H1 (cell line): ENCODE measurements at regions not wholly inside any gene's neighbourhood (a gene's known extent, or its start where the extent isn't known, plus 50 kb on each side); places are given as distances from the start of the nearest gene placed in this dataset.

Experiments used
- CTCF ChIA-PET: fragments of 300-600 bp; sonication (Branson Sonifier 250); formaldehyde crosslinking; loops from one replicate; lab custom pipeline; 2021; ENCODE audit not compliant: partially characterized antibody; lab: Charles Lee
- POLR2A ChIA-PET: fragments of 300-600 bp; sonication (Branson Sonifier 250); formaldehyde crosslinking; loops from one replicate; lab custom pipeline; 2021; ENCODE audit warnings: inconsistent platforms; ENCODE audit not compliant: partially characterized antibody; lab: Charles Lee
- DNase-seq, 2 experiments: peaks; one replicate each; pipeline versions ENCODE4 v3.0.0 to v3.0.0-alpha.2; 2010 to 2022; ENCODE audit warnings: low spot score in 2 of 2, low read depth in 1 of 2, mixed read lengths in 1 of 2
- FAIRE-seq: peaks from 2 replicates; lab custom pipeline; 2011; peaks lifted over from hg19 to GRCh38; lab: Jason Lieb, UNC
- H2AFZ ChIP-seq: 2 replicates; pipeline ENCODE4 v1.8.1; 2012; ENCODE audit warnings: low read length, inconsistent platforms
- H2AK5ac ChIP-seq: 2 replicates; pipeline ENCODE4 v1.6.1; 2013; ENCODE audit warnings: low read depth, low read length
- H2BK120ac ChIP-seq: replicated peaks from 2 replicates; pipeline ENCODE3; 2013; ENCODE audit warnings: low read depth, low read length, inconsistent platforms
- H2BK12ac ChIP-seq: 2 replicates; pipeline ENCODE4 v1.6.1; 2013; ENCODE audit warnings: low read depth, low read length
- H2BK15ac ChIP-seq: 2 replicates; pipeline ENCODE4 v1.6.1; 2013; ENCODE audit warnings: low read length
- H2BK20ac ChIP-seq: 2 replicates; pipeline ENCODE4 v1.6.1; 2013; ENCODE audit warnings: low read length
- H2BK5ac ChIP-seq: 2 replicates; pipeline ENCODE4 v1.6.1; 2013; ENCODE audit warnings: low read depth, low read length
- H3K14ac ChIP-seq: 2 replicates; pipeline ENCODE4 v1.6.1; 2013; ENCODE audit warnings: inconsistent platforms; ENCODE audit not compliant: insufficient read length
- H3K18ac ChIP-seq: 2 replicates; pipeline ENCODE4 v1.6.1; 2013; ENCODE audit warnings: low read length; ENCODE audit errors: extremely low read depth
- H3K23ac ChIP-seq: 2 replicates; pipeline ENCODE4 v1.6.1; 2013; ENCODE audit warnings: inconsistent platforms; ENCODE audit not compliant: insufficient read length
- H3K23me2 ChIP-seq: 2 replicates; pipeline ENCODE4 v1.6.1; 2013; ENCODE audit warnings: low read depth, low read length
- H3K27ac ChIP-seq: 2 replicates; pipeline ENCODE4 v1.6.1; 2011; ENCODE audit warnings: low read depth, low read length, inconsistent platforms
- H3K27me3 ChIP-seq, 4 experiments: replicated peaks in 1 of 4; 1 replicate in 1 of 4; 2 replicates in 3 of 4; pipeline versions ENCODE4 v1.6.1 to v1.8.1; 2011 to 2013; ENCODE audit warnings: low read length in 3 of 4, mild to moderate bottlenecking in 3 of 4, inconsistent platforms in 2 of 4, mixed read lengths in 2 of 4, moderate library complexity in 1 of 4; ENCODE audit not compliant: control insufficient read depth in 3 of 4, insufficient read depth in 3 of 4; ENCODE audit errors: extremely low read depth in 1 of 4
- H3K36me3 ChIP-seq, 4 experiments: 2 replicates each; pipeline versions ENCODE4 v1.6.1 to v1.8.1; 2011 to 2013; ENCODE audit warnings: mild to moderate bottlenecking in 4 of 4, low read length in 3 of 4, moderate library complexity in 2 of 4, control low read depth in 1 of 4, inconsistent platforms in 1 of 4; ENCODE audit not compliant: insufficient read depth in 4 of 4, control insufficient read depth in 2 of 4
- H3K4ac ChIP-seq: replicated peaks from 2 replicates; pipeline ENCODE3; 2013; ENCODE audit warnings: low read length, low read depth, mixed read lengths, inconsistent platforms; ENCODE audit not compliant: insufficient read length
- H3K4me1 ChIP-seq, 4 experiments: replicated peaks in 1 of 4; 1 replicate in 1 of 4; 2 replicates in 3 of 4; pipeline versions ENCODE4 v1.6.1 to v1.8.1; 2011 to 2013; ENCODE audit warnings: low read length in 3 of 4, inconsistent platforms in 2 of 4, mixed read lengths in 1 of 4; ENCODE audit not compliant: insufficient read depth in 4 of 4, control insufficient read depth in 3 of 4
- H3K4me2 ChIP-seq, 2 experiments: 2 replicates each; pipeline versions ENCODE4 v1.6.1 to v1.8.1; 2011 to 2013; ENCODE audit warnings: low read depth in 2 of 2, low read length in 2 of 2, control low read depth in 1 of 2, inconsistent platforms in 1 of 2, mild to moderate bottlenecking in 1 of 2; ENCODE audit not compliant: insufficient read depth in 1 of 2
- H3K4me3 ChIP-seq, 4 experiments: fragments of 200-600, 300-600 bp in 1 of 4; sonication (generic), shearing (Covaris generic), sonication (Bioruptor Twin) in 1 of 4; 2 replicates each; pipeline versions ENCODE4 v1.5.1 to v1.8.1; 2011 to 2016; ENCODE audit warnings: low read length in 4 of 4, low read depth in 3 of 4, control low read depth in 2 of 4, inconsistent platforms in 2 of 4, mild to moderate bottlenecking in 2 of 4, mixed read lengths in 1 of 4, moderate library complexity in 1 of 4; ENCODE audit not compliant: insufficient read depth in 2 of 4; ENCODE audit errors: extremely low read depth in 1 of 4
- H3K56ac ChIP-seq: replicated peaks from 2 replicates; pipeline ENCODE3; 2013; ENCODE audit warnings: low read depth, mild to moderate bottlenecking, mixed read lengths, low read length, inconsistent platforms; ENCODE audit not compliant: insufficient read length
- H3K79me1 ChIP-seq: 2 replicates; pipeline ENCODE4 v1.6.1; 2013; ENCODE audit warnings: low read depth, low read length, control low read depth
- H3K79me2 ChIP-seq, 2 experiments: 2 replicates each; pipeline versions ENCODE4 v1.6.1 to v1.8.1; 2012 to 2013; ENCODE audit warnings: low read length in 2 of 2, mild to moderate bottlenecking in 2 of 2, inconsistent platforms in 1 of 2; ENCODE audit not compliant: insufficient read depth in 2 of 2, control insufficient read depth in 1 of 2
- H3K9ac ChIP-seq, 4 experiments: replicated peaks in 1 of 4; 1 replicate in 1 of 4; 2 replicates in 3 of 4; pipeline versions ENCODE4 v1.6.1 to v1.8.1; 2011 to 2013; ENCODE audit warnings: low read depth in 3 of 4, low read length in 3 of 4, control low read depth in 2 of 4, mild to moderate bottlenecking in 2 of 4, moderate library complexity in 2 of 4, inconsistent platforms in 1 of 4; ENCODE audit errors: extremely low read depth in 1 of 4
- H3K9me3 ChIP-seq, 2 experiments: 2 replicates each; pipeline versions ENCODE4 v1.6.1 to v1.8.1; 2012 to 2013; ENCODE audit warnings: mild to moderate bottlenecking in 2 of 2, moderate library complexity in 2 of 2, control low read depth in 1 of 2, inconsistent platforms in 1 of 2, low read depth in 1 of 2, low read length in 1 of 2, mixed read lengths in 1 of 2; ENCODE audit not compliant: insufficient read depth in 2 of 2
- H4K20me1 ChIP-seq, 2 experiments: replicated peaks in 1 of 2; 2 replicates each; pipeline versions ENCODE3 to v1.8.1; 2011 to 2013; ENCODE audit warnings: inconsistent platforms in 2 of 2, low read length in 2 of 2, mild to moderate bottlenecking in 1 of 2; ENCODE audit not compliant: insufficient read depth in 2 of 2, control insufficient read depth in 1 of 2
- H4K5ac ChIP-seq: 2 replicates; pipeline ENCODE4 v1.6.1; 2013; ENCODE audit warnings: low read length, low read depth, mixed read lengths, inconsistent platforms; ENCODE audit not compliant: insufficient read length
- H4K8ac ChIP-seq: 2 replicates; pipeline ENCODE4 v1.8.0; 2013; ENCODE audit warnings: mild to moderate bottlenecking, moderate library complexity, low read length, inconsistent platforms; ENCODE audit not compliant: insufficient read depth; ENCODE audit errors: extremely low read depth
- H4K91ac ChIP-seq: replicated peaks from 2 replicates; pipeline ENCODE3; 2013; ENCODE audit warnings: low read length, mixed read lengths, inconsistent platforms; ENCODE audit not compliant: insufficient read length
- BCL11A ChIP-seq, 2 experiments: IDR thresholded peaks; one replicate each; pipeline ENCODE4 v1.6.1; 2011; ENCODE audit warnings: low read depth in 2 of 2, low read length in 2 of 2, mild to moderate bottlenecking in 2 of 2
- CBX5 ChIP-seq: fragments of 300-800, 300-1000 bp; sonication (generic); IDR thresholded peaks from 2 replicates; pipeline ENCODE4 v1.7.1; 2016; ENCODE audit warnings: antibody characterized with exemption, low read length, low read depth
- CHD2 ChIP-seq: IDR thresholded peaks from 2 replicates; pipeline ENCODE4 v1.6.1; 2012; ENCODE audit warnings: low read length, improper control_type of control experiment
- CTBP2 ChIP-seq: IDR thresholded peaks from 2 replicates; pipeline ENCODE4 v1.7.0; 2011; ENCODE audit warnings: borderline replicate concordance, mild to moderate bottlenecking, moderate library complexity, mixed read lengths, low read length; ENCODE audit not compliant: insufficient read depth, insufficient read length
- GABPA ChIP-seq: IDR thresholded peaks from 2 replicates; pipeline ENCODE4 v1.6.1; 2011; ENCODE audit warnings: mild to moderate bottlenecking, low read length, moderate library complexity, borderline replicate concordance; ENCODE audit not compliant: insufficient read depth
- POLR2A ChIP-seq, 2 experiments: IDR thresholded peaks; 1 replicate in 1 of 2; 2 replicates in 1 of 2; pipeline ENCODE4 v1.6.1; 2011; ENCODE audit warnings: low read depth in 2 of 2, low read length in 2 of 2, mild to moderate bottlenecking in 2 of 2; ENCODE audit errors: control extremely low read depth in 1 of 2
- POU5F1 ChIP-seq: IDR thresholded peaks from 2 replicates; pipeline ENCODE4 v1.6.1; 2011; ENCODE audit warnings: low read depth, mild to moderate bottlenecking, low read length, moderate library complexity
- RAD21 ChIP-seq, 2 experiments: IDR thresholded peaks in 1 of 2; conservative IDR thresholded peaks in 1 of 2; 2 replicates each; pipeline ENCODE4 v1.6.1; 2011; ENCODE audit warnings: low read depth in 2 of 2, low read length in 2 of 2, improper control_type of control experiment in 1 of 2, inconsistent platforms in 1 of 2, mild to moderate bottlenecking in 1 of 2, moderate library complexity in 1 of 2
- RBBP5 ChIP-seq: IDR thresholded peaks from 2 replicates; pipeline ENCODE4 v1.7.1; 2012; ENCODE audit warnings: low read depth, mild to moderate bottlenecking, inconsistent platforms, low read length, moderate library complexity, borderline replicate concordance
- RFX5 ChIP-seq: IDR thresholded peaks from 2 replicates; pipeline ENCODE4 v1.6.1; 2011; ENCODE audit warnings: low read depth, low read length, improper control_type of control experiment, borderline replicate concordance
- SIX5 ChIP-seq: IDR thresholded peaks from 2 replicates; pipeline ENCODE4 v1.6.1; 2011; ENCODE audit warnings: mild to moderate bottlenecking, low read depth, low read length
- SP2 ChIP-seq: IDR thresholded peaks from 2 replicates; pipeline ENCODE4 v1.6.1; 2012; ENCODE audit warnings: mild to moderate bottlenecking, low read length, inconsistent platforms
- TAF1 ChIP-seq: IDR thresholded peaks from 2 replicates; pipeline ENCODE4 v1.6.1; 2011; ENCODE audit warnings: mild to moderate bottlenecking, low read depth, low read length
- TBP ChIP-seq: IDR thresholded peaks from 2 replicates; pipeline ENCODE4 v1.6.1; 2011; ENCODE audit warnings: low read depth, low read length, improper control_type of control experiment
- WGBS, 2 experiments: shearing (Covaris generic) in 1 of 2; methylation state at CpG; one replicate each; pipeline versions ENCODE4 v1.1.6 to v1.1.7; 2013 to 2015; ENCODE audit warnings: low lambda C conversion rate in 2 of 2, mixed read lengths in 2 of 2, inconsistent platforms in 1 of 2, low coverage in 1 of 2, missing lambda C conversion rate in 1 of 2; ENCODE audit not compliant: insufficient replicate concordance in 2 of 2, insufficient coverage in 1 of 2, insufficient read length in 1 of 2; ENCODE audit errors: extremely low coverage in 1 of 2, missing lambda C conversion rate in 1 of 2; 5-methylcytosine and 5-hydroxymethylcytosine counted together
- TF ChIP-seq, protein P1 (sequence below): IDR thresholded peaks from 2 replicates; pipeline ENCODE4 v1.6.1; 2011; ENCODE audit warnings: low read length, improper control_type of control experiment

DNA sequence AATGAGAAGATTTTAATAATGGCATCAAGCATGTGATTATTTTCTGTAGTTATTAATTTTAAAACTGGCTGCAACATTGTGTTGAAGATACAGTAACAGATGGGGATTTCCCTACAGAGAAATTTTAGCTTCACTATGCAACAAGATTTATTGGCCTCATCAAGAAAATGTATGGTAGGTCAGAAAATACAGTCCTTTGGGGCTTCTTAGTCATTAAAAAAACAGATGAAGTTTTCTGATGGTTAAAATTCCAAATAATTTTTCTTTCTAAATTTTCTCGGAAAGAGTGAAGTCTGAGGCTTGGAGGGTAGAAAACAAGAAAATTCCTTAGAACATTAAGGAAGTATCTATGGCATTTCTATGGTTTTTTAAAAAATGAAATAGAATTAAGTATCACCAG, 1790.8 kb upstream of the PCDH20 start:
- H4K20me1 ChIP-seq = no peaks in the 10 kb centered on the region
- no peaks in the 10 kb centered on the region for H3K9me3 ChIP-seq
- H4K5ac ChIP-seq = no peak overlapping the region
- no peak for DNase-seq
- no peak overlapping the region for H3K18ac ChIP-seq
- H3K79me1 ChIP-seq = no peaks in the 10 kb centered on the region
- H4K91ac ChIP-seq = no peak overlapping the region
- no peak overlapping the region for H3K4me3 ChIP-seq
- H3K4me1 ChIP-seq = no peaks in the 10 kb centered on the region; a peak in 1 of 7 replicates
- POLR2A ChIA-PET = no interaction called here
- no peak overlapping the region for H2AFZ ChIP-seq
- FAIRE-seq = no peak
- H3K27ac ChIP-seq = no peak overlapping the region
- 93% methylated on average over 1 of the region's 1 CpG; no CpG with 5 or more reads in 1 of the 2 experiments for WGBS, 2 experiments
- no peak overlapping the region for H2BK20ac ChIP-seq
- H3K36me3 ChIP-seq = no peaks in the 10 kb centered on the region
- H3K79me2 ChIP-seq = no peaks in the 10 kb centered on the region
- no peak overlapping the region for H3K14ac ChIP-seq
- no peak overlapping the region for H2BK120ac ChIP-seq
- no peak overlapping the region for H3K56ac ChIP-seq
- H2BK15ac ChIP-seq = no peak overlapping the region
- no peak overlapping the region for H2AK5ac ChIP-seq
- CTCF ChIA-PET = no interaction called here
- H3K23ac ChIP-seq = no peak overlapping the region
- H3K4me2 ChIP-seq = no peak overlapping the region
- H3K27me3 ChIP-seq = no peaks in the 10 kb centered on the region
- H3K9ac ChIP-seq = no peak overlapping the region
- H3K4ac ChIP-seq = no peak overlapping the region
- no peaks in the 10 kb centered on the region for H3K23me2 ChIP-seq
- H4K8ac ChIP-seq = no peak overlapping the region
- H2BK5ac ChIP-seq = no peak overlapping the region
- no peak overlapping the region for H2BK12ac ChIP-seq
- TF ChIP-seq SP2 (no peak), TAF1 (no peak), TBP (no peak), RAD21 (IDR thresholded peaks at IDR 0.05 in 1 of 2, conservative IDR thresholded peaks at IDR 0.05 in 1 of 2; ENCODE audit: low read depth in 2 of 2, low read length in 2 of 2) (no peak), BCL11A (IDR thresholded peaks at IDR 0.05; ENCODE audit: low read depth in 2 of 2, low read length in 2 of 2) (no peak), POLR2A (IDR thresholded peaks at IDR 0.05; ENCODE audit: control extremely low read depth in 1 of 2, low read depth in 2 of 2, low read length in 2 of 2) (no peak), CTBP2 (no peak), GABPA (no peak), POU5F1 (no peak), CHD2 (no peak), RBBP5 (no peak), RFX5 (no peak), CBX5 (no peak), SIX5 (no peak)
- TF ChIP-seq, protein P1, sequence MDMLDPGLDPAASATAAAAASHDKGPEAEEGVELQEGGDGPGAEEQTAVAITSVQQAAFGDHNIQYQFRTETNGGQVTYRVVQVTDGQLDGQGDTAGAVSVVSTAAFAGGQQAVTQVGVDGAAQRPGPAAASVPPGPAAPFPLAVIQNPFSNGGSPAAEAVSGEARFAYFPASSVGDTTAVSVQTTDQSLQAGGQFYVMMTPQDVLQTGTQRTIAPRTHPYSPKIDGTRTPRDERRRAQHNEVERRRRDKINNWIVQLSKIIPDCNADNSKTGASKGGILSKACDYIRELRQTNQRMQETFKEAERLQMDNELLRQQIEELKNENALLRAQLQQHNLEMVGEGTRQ = no peak
